HUES64 (cell line): ENCODE measurements at regions not wholly inside any gene's neighbourhood (a gene's known extent, or its start where the extent isn't known, plus 50 kb on each side); places are given as distances from the start of the nearest gene placed in this dataset.

Experiments used
- H3K27ac ChIP-seq: 2 replicates; pipeline ENCODE4 v1.7.0; 2013; ENCODE audit warnings: low read depth, low read length, inconsistent platforms
- H3K27me3 ChIP-seq: 2 replicates; pipeline ENCODE4 v1.6.1; 2013; ENCODE audit warnings: mild to moderate bottlenecking, low read length; ENCODE audit not compliant: insufficient read depth
- H3K36me3 ChIP-seq: 2 replicates; pipeline ENCODE4 v1.6.1; 2013; ENCODE audit warnings: mild to moderate bottlenecking, low read length; ENCODE audit not compliant: insufficient read depth
- H3K4me1 ChIP-seq: 2 replicates; pipeline ENCODE4 v1.6.1; 2013; ENCODE audit warnings: mild to moderate bottlenecking, low read length, moderate library complexity; ENCODE audit not compliant: insufficient read depth
- H3K4me3 ChIP-seq: 2 replicates; pipeline ENCODE4 v1.5.1; 2013; ENCODE audit warnings: mild to moderate bottlenecking, low read length, moderate library complexity
- H3K9ac ChIP-seq: 2 replicates; pipeline ENCODE4 v1.6.1; 2013; ENCODE audit warnings: mild to moderate bottlenecking, low read depth, low read length
- H3K9me3 ChIP-seq: 2 replicates; pipeline ENCODE4 v1.6.1; 2013; ENCODE audit warnings: low read depth, low read length; ENCODE audit not compliant: insufficient read depth
- WGBS: fragments of 150-250, 120-280 bp; methylation state at CpG from one replicate; pipeline ENCODE4 v1.1.7; 2013; ENCODE audit warnings: missing lambda C conversion rate; 5-methylcytosine and 5-hydroxymethylcytosine counted together

GRCh38 chr6:133724726-133725125 is 164.2 kb upstream of the TCF21 start:
- 88% methylated on average over 4 of the region's 4 CpGs for WGBS
- H3K4me3 ChIP-seq = no peak overlapping the region
- H3K27ac ChIP-seq = no peak overlapping the region
- peaks cover 12% of the 10 kb centered on the region; the same call in 1 of the 2 replicates for H3K9me3 ChIP-seq
- H3K36me3 ChIP-seq = no peaks in the 10 kb centered on the region
- no peak overlapping the region for H3K9ac ChIP-seq
- H3K27me3 ChIP-seq = no peaks in the 10 kb centered on the region
- H3K4me1 ChIP-seq = no peaks in the 10 kb centered on the region

GRCh38 chr6:133726188-133726587 is 162.7 kb upstream of the TCF21 start:
- no peaks in the 10 kb centered on the region for H3K4me1 ChIP-seq
- no peaks in the 10 kb centered on the region for H3K27me3 ChIP-seq
- H3K9me3 ChIP-seq = peaks cover 12% of the 10 kb centered on the region; the same call in 1 of the 2 replicates
- no peaks in the 10 kb centered on the region for H3K36me3 ChIP-seq
- WGBS = 95% methylated on average over 2 of the region's 2 CpGs
- H3K27ac ChIP-seq = no peak overlapping the region
- no peak overlapping the region for H3K4me3 ChIP-seq
- H3K9ac ChIP-seq = no peak overlapping the region

GRCh38 chr6:133730881-133731280 is 158.0 kb upstream of the TCF21 start:
- Histone ChIP-seq H3K27me3 (no peaks in the 10 kb centered on the region), H3K9me3 (peaks cover 18% of the 10 kb centered on the region; the same call in 1 of the 2 replicates), H3K4me3 (no peak overlapping the region), H3K4me1 (no peaks in the 10 kb centered on the region), H3K36me3 (no peaks in the 10 kb centered on the region), H3K9ac (no peak overlapping the region), H3K27ac (no peak overlapping the region)
- 93% methylated on average over 3 of the region's 4 CpGs for WGBS

- no peak overlapping the region for H3K27ac ChIP-seq
- 94% methylated on average over 5 of the region's 5 CpGs for WGBS
These were observed 148.7 kb upstream of the TCF21 start for GRCh38 chr6:133740218-133740617.

DNA sequence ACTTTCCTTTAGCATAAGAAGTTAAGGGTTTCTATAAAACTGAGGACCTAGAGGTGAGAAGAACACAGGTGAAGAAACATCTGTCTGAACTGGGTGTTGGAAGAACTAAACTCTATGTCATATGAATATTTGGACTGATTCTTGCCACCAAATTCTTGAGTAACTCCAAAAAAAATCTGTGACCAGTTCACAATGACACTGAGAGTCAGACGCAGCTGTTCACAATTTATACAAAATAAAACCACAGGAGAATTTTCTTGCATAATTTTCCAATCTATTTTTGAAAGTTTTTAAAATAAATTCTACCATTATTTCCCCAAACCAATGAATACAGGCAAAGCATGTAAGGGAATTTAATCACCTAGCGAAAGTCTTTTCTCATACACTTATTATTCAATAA is 148.1 kb upstream of the TCF21 start:
- Histone ChIP-seq H3K9me3 (no peaks in the 10 kb centered on the region), H3K27me3 (no peaks in the 10 kb centered on the region), H3K9ac (no peak overlapping the region), H3K4me1 (peaks cover 14% of the 10 kb centered on the region; the same call in 1 of the 2 replicates), H3K4me3 (no peak overlapping the region), H3K36me3 (no peaks in the 10 kb centered on the region), H3K27ac (no peak overlapping the region)
- WGBS = 98% methylated on average over 2 of the region's 2 CpGs

More at GRCh38 chr6:133740218-133740617, 148.7 kb upstream of the TCF21 start:
- Histone ChIP-seq H3K4me3 (no peak overlapping the region), H3K36me3 (no peaks in the 10 kb centered on the region), H3K27me3 (no peaks in the 10 kb centered on the region), H3K9me3 (no peaks in the 10 kb centered on the region), H3K4me1 (peaks cover 10% of the 10 kb centered on the region; the same call in 1 of the 2 replicates), H3K9ac (no peak overlapping the region)

DNA sequence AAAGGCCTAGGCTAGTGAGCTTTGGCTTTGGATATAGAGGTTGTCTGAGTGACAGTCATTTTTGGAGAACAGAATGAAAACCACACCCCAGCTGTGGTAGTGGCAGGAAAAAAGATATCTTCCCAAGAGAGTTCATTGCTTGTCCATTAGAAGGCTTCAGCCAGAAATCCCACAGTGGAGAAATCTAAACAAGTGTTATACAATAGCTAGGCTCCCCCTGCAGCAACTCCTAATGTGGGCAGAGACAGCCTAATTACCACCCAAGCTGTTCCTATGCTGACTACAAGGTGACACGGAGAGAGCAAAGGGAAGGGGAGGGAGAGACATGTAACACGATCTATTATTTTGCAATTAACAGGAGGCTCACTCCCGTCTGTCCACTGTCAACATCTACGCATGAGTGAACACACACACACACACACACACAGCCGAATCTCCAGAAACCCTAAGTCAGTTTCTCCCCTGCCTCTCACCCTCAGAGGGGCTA is 147.5 kb upstream of the TCF21 start:
- no peak overlapping the region for H3K27ac ChIP-seq
- H3K4me3 ChIP-seq = no peak overlapping the region
- H3K9ac ChIP-seq = no peak overlapping the region
- no peaks in the 10 kb centered on the region for H3K27me3 ChIP-seq
- peaks cover 14% of the 10 kb centered on the region; the same call in 1 of the 2 replicates for H3K4me1 ChIP-seq
- WGBS = 55% methylated on average over 5 of the region's 5 CpGs
- H3K36me3 ChIP-seq = no peaks in the 10 kb centered on the region
- H3K9me3 ChIP-seq = no peaks in the 10 kb centered on the region

GRCh38 chr6:133743621-133744020 is 145.3 kb upstream of the TCF21 start:
- 87% methylated on average over 2 of the region's 2 CpGs for WGBS
- H3K4me1 ChIP-seq = peaks cover 11% of the 10 kb centered on the region; the same call in 1 of the 2 replicates

DNA sequence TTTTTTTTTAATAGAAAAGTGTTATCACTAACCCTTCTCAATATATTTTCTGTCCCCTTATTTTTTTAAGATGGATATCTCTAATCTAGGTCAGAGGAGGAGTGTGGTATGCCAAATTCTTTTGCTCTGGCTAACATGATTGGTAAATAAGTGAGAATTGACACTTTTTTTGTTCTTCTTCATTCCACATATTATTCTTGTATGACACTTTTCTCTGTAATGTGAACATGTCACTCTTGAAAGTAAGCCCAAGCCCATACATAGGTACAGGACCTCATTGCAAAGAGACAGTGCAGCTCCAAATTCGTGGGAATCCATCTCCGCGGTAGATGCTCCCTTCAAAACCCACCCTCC is 142.5 kb upstream of the TCF21 start:
- 100% methylated on average over 3 of the region's 3 CpGs for WGBS
- Histone ChIP-seq H3K36me3 (no peaks in the 10 kb centered on the region), H3K27ac (no peak overlapping the region), H3K4me3 (no peak overlapping the region), H3K27me3 (no peaks in the 10 kb centered on the region), H3K4me1 (peaks cover 8% of the 10 kb centered on the region; the same call in 1 of the 2 replicates), H3K9me3 (no peaks in the 10 kb centered on the region), H3K9ac (no peak overlapping the region)

More at GRCh38 chr6:133743621-133744020, 145.3 kb upstream of the TCF21 start:
- Histone ChIP-seq H3K9ac (no peak overlapping the region), H3K27me3 (no peaks in the 10 kb centered on the region), H3K9me3 (no peaks in the 10 kb centered on the region), H3K27ac (no peak overlapping the region), H3K36me3 (no peaks in the 10 kb centered on the region), H3K4me3 (no peak overlapping the region)

GRCh38 chr6:133748628-133749027 is 140.3 kb upstream of the TCF21 start:
- H3K9me3 ChIP-seq = no peaks in the 10 kb centered on the region
- WGBS = 91% methylated on average over 3 of the region's 3 CpGs
- H3K27me3 ChIP-seq = no peaks in the 10 kb centered on the region
- H3K9ac ChIP-seq = no peak overlapping the region
- no peak overlapping the region for H3K4me3 ChIP-seq
- H3K27ac ChIP-seq = no peak overlapping the region
- H3K4me1 ChIP-seq = peaks cover 7% of the 10 kb centered on the region; the same call in 1 of the 2 replicates
- no peaks in the 10 kb centered on the region for H3K36me3 ChIP-seq

- WGBS = 93% methylated on average over 5 of the region's 5 CpGs
- no peak overlapping the region for H3K27ac ChIP-seq
- no peaks in the 10 kb centered on the region for H3K36me3 ChIP-seq
- H3K4me3 ChIP-seq = no peak overlapping the region
- H3K27me3 ChIP-seq = no peaks in the 10 kb centered on the region
- no peaks in the 10 kb centered on the region for H3K9me3 ChIP-seq
- H3K4me1 ChIP-seq = peaks cover 7% of the 10 kb centered on the region; the same call in 1 of the 2 replicates
- H3K9ac ChIP-seq = no peak overlapping the region
These were observed 139.5 kb upstream of the TCF21 start for GRCh38 chr6:133749427-133749826.

DNA sequence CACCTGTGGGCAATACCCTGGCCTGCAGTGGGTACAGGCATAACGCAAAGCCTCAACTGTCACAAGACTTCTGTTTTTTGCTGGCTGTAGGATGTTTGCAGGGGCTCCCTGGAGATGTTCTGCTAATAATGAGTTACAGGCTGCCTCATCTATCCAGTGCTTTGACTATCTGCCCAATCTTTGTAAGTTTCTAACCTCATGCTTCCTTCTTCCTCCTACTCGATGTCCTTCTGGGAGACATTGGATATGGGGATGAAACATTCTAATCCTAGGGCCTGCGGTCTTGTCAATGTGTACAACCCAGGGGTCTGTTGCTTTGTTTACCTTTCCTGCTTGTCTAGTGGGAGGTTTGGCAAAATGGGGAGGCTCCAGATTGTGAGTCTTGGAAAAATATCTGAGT is 136.8 kb upstream of the TCF21 start:
- Histone ChIP-seq H3K4me3 (no peak overlapping the region), H3K9me3 (no peaks in the 10 kb centered on the region), H3K9ac (no peak overlapping the region), H3K27me3 (no peaks in the 10 kb centered on the region), H3K27ac (no peak overlapping the region), H3K36me3 (no peaks in the 10 kb centered on the region), H3K4me1 (no peaks in the 10 kb centered on the region)
- WGBS = 98% methylated on average over 3 of the region's 3 CpGs

GRCh38 chr6:133753756-133754155 is 135.2 kb upstream of the TCF21 start:
- Histone ChIP-seq H3K36me3 (no peaks in the 10 kb centered on the region), H3K9me3 (no peaks in the 10 kb centered on the region), H3K27me3 (no peaks in the 10 kb centered on the region), H3K4me3 (no peak overlapping the region), H3K27ac (no peak overlapping the region), H3K4me1 (no peaks in the 10 kb centered on the region), H3K9ac (no peak overlapping the region)
